ENCODE measurements at regions not wholly inside any gene's neighbourhood (a gene's known extent, or its start where the extent isn't known, plus 50 kb on each side); places are given as distances from the start of the nearest gene placed in this dataset.

DNA sequence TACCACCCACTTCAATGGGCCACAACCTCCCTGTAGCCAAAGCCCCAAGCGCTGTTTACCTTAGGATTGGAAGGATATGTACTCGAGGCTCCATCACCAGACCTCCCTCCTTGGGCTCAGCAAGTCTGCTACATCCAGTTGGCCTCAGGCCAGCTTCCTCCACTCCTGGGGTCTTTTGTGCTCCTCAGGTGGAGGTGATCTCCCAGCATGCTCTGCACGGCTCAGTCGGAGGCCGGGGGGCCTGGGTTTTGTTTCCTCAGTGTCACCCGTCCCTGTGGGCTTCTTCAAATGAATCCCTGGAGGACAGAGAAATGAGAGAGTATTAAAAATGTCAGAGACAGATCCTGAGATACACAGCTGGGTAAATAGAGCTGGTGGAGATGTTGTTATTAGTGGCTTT, 723.1 kb upstream of the TBX3 start:
- no peaks in the 10 kb centered on the region for H3K36me3 ChIP-seq (ENCODE audit: insufficient read depth, low read length)
- peaks cover 11% of the 10 kb centered on the region for H3K4me1 ChIP-seq (ENCODE audit: control insufficient read depth, insufficient read depth, low read length)
- no peaks in the 10 kb centered on the region for H3K9me3 ChIP-seq (replicated peaks; ENCODE audit: low read length)
- no peak overlapping the region for H3K4me2 ChIP-seq (ENCODE audit: low read length)
- no peaks in the 10 kb centered on the region for H3K27me3 ChIP-seq (ENCODE audit: control insufficient read depth, insufficient read depth, low read length)
- no peak overlapping the region for H3K4me3 ChIP-seq (ENCODE audit: low read length)
- no peak overlapping the region for H3K9ac ChIP-seq (ENCODE audit: low read depth, low read length)

DNA sequence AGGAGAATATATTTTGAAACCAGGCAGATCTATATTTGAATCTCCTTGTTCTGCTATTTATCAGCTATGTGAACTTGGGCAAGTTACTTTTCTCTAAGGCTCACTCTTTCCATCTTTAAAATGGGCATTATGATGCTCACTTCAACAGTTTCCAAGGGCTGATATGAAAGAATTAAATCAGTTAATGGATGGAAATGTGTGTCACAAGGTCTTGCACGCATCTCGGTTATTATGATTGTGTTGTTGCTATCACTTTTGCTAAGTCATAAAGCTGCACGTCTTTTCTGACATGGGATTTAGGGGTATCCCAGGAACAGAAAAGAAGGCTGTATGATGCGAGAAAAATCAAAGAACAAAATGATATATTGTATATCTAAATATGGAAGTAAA, 721.5 kb upstream of the TBX3 start:
- no peak overlapping the region for H3K4me3 ChIP-seq (ENCODE audit: low read length)
- peak overlapping the region; percentile 7 for H3K4me2 ChIP-seq (ENCODE audit: low read length)
- H3K9me3 ChIP-seq (replicated peaks; ENCODE audit: low read length), result no peaks in the 10 kb centered on the region
- H3K9ac ChIP-seq (ENCODE audit: low read depth, low read length), result no peak overlapping the region
- H3K27me3 ChIP-seq (ENCODE audit: control insufficient read depth, insufficient read depth, low read length), result no peaks in the 10 kb centered on the region
- H3K36me3 ChIP-seq (ENCODE audit: insufficient read depth, low read length), result no peaks in the 10 kb centered on the region
- H3K4me1 ChIP-seq (ENCODE audit: control insufficient read depth, insufficient read depth, low read length), result peaks cover 11% of the 10 kb centered on the region

DNA sequence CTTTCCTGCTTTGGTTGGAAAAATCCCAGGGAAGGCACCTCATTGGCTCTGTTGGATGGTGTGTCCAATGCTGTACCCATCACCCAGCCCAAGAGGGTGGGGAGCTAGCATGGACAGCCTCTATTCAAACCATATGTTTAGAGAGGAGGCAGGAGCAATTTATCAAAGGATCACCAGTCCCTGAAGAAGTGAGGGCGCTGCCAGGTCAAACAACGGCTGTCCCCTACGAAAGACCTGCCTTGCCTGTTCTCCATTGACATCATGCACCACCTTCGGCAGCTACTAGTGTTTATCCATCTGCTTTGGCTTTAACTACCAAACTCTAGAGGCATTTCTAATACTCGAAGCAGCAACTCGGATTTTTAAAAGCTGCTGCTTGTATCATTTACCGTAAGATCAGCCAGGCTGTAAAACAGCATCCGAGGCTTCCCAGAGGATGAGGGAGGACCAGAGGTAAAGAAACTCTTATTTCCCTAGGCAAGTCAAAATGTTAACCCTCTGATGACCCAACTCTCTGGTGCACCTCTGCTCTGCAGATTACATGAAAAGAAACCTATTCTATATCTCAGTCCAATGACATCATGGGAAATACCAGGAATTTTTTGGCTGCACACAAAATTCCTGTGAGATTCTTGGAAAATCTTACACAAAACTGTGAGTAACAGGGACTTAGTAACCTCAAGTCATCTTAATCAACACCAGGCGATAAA, 720.9 kb upstream of the TBX3 start:
- H3K4me2 ChIP-seq (ENCODE audit: low read length), result peak overlapping the region; percentile 46
- peaks cover 11% of the 10 kb centered on the region for H3K4me1 ChIP-seq (ENCODE audit: control insufficient read depth, insufficient read depth, low read length)
- no peak overlapping the region for H3K9ac ChIP-seq (ENCODE audit: low read depth, low read length)
- no peak overlapping the region for H3K4me3 ChIP-seq (ENCODE audit: low read length)
- no peaks in the 10 kb centered on the region for H3K27me3 ChIP-seq (ENCODE audit: control insufficient read depth, insufficient read depth, low read length)
- H3K36me3 ChIP-seq (ENCODE audit: insufficient read depth, low read length), result no peaks in the 10 kb centered on the region
- no peaks in the 10 kb centered on the region for H3K9me3 ChIP-seq (replicated peaks; ENCODE audit: low read length)

DNA sequence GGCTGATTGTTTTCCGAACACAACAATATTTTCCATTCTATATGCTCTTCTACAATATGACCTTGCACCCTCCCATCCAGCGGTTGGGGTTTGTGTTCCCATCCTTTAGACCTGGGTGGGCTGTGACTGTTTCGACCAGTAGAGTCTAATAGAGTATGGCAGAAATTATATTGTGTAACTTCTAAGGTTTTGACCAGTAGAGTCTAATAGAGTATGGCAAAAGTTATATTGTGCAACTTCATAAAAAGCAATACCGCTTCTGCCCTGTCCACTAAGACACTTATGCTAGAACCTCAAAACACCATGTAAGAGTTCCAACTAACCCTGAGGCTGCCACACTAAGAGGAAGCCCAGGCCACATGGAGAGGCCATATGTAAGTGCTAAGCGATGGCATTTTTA, 719.7 kb upstream of the TBX3 start:
- H3K9me3 ChIP-seq (replicated peaks; ENCODE audit: low read length), result no peaks in the 10 kb centered on the region
- H3K4me1 ChIP-seq (ENCODE audit: control insufficient read depth, insufficient read depth, low read length), result peaks cover 11% of the 10 kb centered on the region
- no peaks in the 10 kb centered on the region for H3K27me3 ChIP-seq (ENCODE audit: control insufficient read depth, insufficient read depth, low read length)
- H3K9ac ChIP-seq (ENCODE audit: low read depth, low read length), result no peak overlapping the region
- H3K36me3 ChIP-seq (ENCODE audit: insufficient read depth, low read length), result no peaks in the 10 kb centered on the region
- H3K4me2 ChIP-seq (ENCODE audit: low read length), result no peak overlapping the region
- no peak overlapping the region for H3K4me3 ChIP-seq (ENCODE audit: low read length)

DNA sequence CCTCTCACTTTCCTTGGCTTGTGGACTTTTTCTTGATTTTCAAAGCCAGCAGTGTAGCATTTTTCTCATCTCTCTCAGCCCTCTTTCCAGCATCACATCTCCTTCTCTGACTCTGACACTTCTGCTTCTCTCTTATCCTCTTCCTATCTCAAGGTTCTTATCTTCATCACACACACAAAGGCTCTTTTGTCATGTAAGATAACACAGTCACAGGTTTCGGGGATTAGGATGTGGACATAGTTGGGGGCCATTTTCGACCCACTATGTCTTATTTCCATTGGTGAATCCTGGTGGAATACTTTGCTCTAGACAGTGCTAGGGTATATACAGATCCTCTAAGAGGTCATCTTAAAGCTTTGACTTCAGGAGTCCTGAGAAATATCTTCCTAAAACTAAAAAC, 719.3 kb upstream of the TBX3 start:
- Histone ChIP-seq H3K27me3 (ENCODE audit: control insufficient read depth, insufficient read depth, low read length) (no peaks in the 10 kb centered on the region), H3K4me1 (ENCODE audit: control insufficient read depth, insufficient read depth, low read length) (peaks cover 11% of the 10 kb centered on the region), H3K36me3 (ENCODE audit: insufficient read depth, low read length) (no peaks in the 10 kb centered on the region), H3K4me3 (ENCODE audit: low read length) (no peak overlapping the region), H3K9me3 (replicated peaks; ENCODE audit: low read length) (no peaks in the 10 kb centered on the region), H3K9ac (ENCODE audit: low read depth, low read length) (no peak overlapping the region), H3K4me2 (ENCODE audit: low read length) (no peak overlapping the region)

DNA sequence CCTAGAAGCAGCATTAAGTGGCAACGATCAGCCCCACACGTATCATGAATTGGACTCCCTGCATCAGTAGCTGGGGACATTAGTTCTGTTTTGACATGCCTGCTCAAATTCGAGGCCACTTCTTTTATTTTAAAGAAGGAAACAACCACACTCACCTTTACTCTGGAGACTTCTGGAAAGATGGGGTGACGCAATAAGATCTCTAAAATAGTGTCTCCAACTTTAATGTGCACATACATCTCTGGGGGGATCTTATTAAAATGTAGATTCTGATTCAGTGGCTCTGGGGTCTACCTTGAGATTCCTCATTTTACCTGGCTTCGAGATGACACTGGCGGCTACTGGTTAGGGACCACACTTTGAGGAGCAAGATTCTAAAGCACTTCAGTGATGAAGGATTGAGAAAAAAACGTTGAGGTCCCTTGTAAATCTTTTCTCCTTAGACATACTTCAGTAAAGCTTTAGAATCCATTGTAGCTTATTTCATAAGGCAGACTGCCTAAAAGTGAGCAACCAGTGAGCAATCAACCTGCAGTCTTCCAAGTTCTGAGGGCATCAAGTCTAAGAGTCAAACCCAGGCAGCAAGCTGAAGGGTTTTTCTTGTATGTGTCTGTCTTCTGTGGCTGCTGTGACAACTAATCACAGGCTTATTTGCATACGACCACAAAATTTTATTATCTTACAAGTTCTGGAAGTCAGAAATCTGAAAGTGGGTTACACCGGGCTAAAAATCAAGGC, 718.6 kb upstream of the TBX3 start:
- Histone ChIP-seq H3K4me3 (ENCODE audit: low read length) (no peak overlapping the region), H3K36me3 (ENCODE audit: insufficient read depth, low read length) (no peaks in the 10 kb centered on the region), H3K27me3 (ENCODE audit: control insufficient read depth, insufficient read depth, low read length) (no peaks in the 10 kb centered on the region), H3K4me1 (ENCODE audit: control insufficient read depth, insufficient read depth, low read length) (peaks cover 11% of the 10 kb centered on the region), H3K9ac (ENCODE audit: low read depth, low read length) (no peak overlapping the region), H3K9me3 (replicated peaks; ENCODE audit: low read length) (no peaks in the 10 kb centered on the region), H3K4me2 (ENCODE audit: low read length) (no peak overlapping the region)

DNA sequence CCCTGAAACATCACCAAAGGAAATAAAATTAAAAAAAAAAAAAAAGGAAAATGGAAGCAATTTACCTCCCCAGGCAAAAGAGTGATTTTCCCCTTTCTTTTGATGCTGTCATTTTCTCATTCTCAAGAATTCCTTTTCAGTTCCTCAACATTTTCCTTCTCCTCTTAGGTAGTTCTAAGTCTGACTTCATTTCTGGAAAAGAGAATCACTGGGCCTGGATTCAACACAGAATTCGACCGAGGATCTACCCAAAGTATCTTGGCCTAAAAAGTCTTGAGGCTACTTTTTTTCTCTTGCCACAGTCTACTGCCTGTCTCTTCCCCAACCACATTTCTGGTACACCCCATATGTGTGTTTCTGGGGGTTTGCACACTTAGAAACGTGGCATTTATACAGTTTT, 717.8 kb upstream of the TBX3 start:
- Histone ChIP-seq H3K4me2 (ENCODE audit: low read length) (no peak overlapping the region), H3K4me3 (ENCODE audit: low read length) (no peak overlapping the region), H3K36me3 (ENCODE audit: insufficient read depth, low read length) (no peaks in the 10 kb centered on the region), H3K9ac (ENCODE audit: low read depth, low read length) (no peak overlapping the region), H3K27me3 (ENCODE audit: control insufficient read depth, insufficient read depth, low read length) (no peaks in the 10 kb centered on the region), H3K9me3 (replicated peaks; ENCODE audit: low read length) (no peaks in the 10 kb centered on the region), H3K4me1 (ENCODE audit: control insufficient read depth, insufficient read depth, low read length) (peaks cover 11% of the 10 kb centered on the region)

DNA sequence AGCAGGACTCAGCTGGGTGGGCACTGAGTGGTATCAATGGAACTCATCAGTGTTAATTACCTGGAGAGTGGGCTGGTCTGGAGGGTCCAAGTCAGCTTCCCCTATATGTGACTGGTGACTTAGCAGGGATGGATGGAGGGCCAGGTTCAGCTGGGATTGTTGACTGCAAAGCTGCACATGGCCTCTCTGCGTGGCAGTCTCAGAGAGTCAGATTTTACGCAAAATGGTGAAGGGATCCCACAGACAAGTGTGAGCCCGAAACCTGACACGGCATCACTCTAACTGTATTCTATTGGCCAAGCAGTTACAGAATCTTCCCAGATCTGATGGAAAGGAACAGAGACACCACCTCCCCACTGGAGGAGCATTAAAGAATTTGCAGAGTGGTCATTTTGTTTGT, 716.0 kb upstream of the TBX3 start:
- Histone ChIP-seq H3K4me3 (ENCODE audit: low read length) (no peak overlapping the region), H3K27me3 (ENCODE audit: control insufficient read depth, insufficient read depth, low read length) (no peaks in the 10 kb centered on the region), H3K4me1 (ENCODE audit: control insufficient read depth, insufficient read depth, low read length) (peaks cover 8% of the 10 kb centered on the region), H3K4me2 (ENCODE audit: low read length) (no peak overlapping the region), H3K36me3 (ENCODE audit: insufficient read depth, low read length) (no peaks in the 10 kb centered on the region), H3K9me3 (replicated peaks; ENCODE audit: low read length) (no peaks in the 10 kb centered on the region), H3K9ac (ENCODE audit: low read depth, low read length) (no peak overlapping the region)

DNA sequence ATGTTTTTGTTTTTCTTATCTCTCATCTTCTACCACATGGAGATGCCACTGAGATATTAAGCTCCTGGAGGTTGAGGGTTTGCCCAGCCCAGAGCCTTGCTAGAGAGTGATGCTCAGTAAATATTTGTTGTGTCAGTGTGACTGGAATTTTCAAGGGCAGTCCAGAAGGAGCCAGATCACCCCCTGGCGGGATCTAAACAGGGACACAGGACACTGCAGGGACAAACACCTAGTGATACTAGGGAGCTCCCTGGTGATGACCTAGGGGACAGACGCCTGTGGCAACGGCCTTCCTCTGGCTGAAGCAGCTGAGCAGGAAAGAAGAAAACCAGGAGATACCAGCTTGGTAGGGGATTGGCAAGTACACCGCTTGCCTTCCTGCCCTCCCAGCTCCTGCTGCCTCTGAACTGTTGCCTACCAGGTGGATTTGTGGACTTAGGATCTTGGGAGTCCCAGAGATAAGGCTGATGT, 714.4 kb upstream of the TBX3 start:
- Histone ChIP-seq H3K36me3 (ENCODE audit: insufficient read depth, low read length) (no peaks in the 10 kb centered on the region), H3K4me1 (ENCODE audit: control insufficient read depth, insufficient read depth, low read length) (peaks cover 11% of the 10 kb centered on the region), H3K9me3 (replicated peaks; ENCODE audit: low read length) (no peaks in the 10 kb centered on the region), H3K4me2 (ENCODE audit: low read length) (no peak overlapping the region), H3K9ac (ENCODE audit: low read depth, low read length) (no peak overlapping the region), H3K4me3 (ENCODE audit: low read length) (no peak overlapping the region), H3K27me3 (ENCODE audit: control insufficient read depth, insufficient read depth, low read length) (no peaks in the 10 kb centered on the region)

DNA sequence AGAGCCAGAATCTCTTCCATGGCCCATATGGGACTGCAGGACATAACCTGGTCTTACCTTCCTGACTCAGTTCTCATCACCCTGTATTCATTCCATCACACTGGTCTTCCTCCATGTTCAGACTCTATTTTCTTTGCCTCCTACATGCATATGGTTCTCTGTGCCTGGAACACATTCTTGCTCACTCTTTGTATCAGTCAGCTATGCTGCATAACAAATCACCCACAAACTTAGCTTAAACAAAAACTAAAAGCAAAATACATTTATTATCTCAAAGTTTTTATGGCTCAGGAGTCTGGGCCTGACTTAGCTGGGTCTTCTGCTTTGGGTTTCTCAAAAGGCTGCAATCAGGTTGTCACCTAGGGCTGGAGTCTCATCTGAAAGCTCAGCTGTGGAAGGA, 712.6 kb upstream of the TBX3 start:
- Histone ChIP-seq H3K4me3 (ENCODE audit: low read length) (no peak overlapping the region), H3K27me3 (ENCODE audit: control insufficient read depth, insufficient read depth, low read length) (no peaks in the 10 kb centered on the region), H3K4me2 (ENCODE audit: low read length) (no peak overlapping the region), H3K36me3 (ENCODE audit: insufficient read depth, low read length) (no peaks in the 10 kb centered on the region), H3K9me3 (replicated peaks; ENCODE audit: low read length) (no peaks in the 10 kb centered on the region), H3K9ac (ENCODE audit: low read depth, low read length) (no peak overlapping the region), H3K4me1 (ENCODE audit: control insufficient read depth, insufficient read depth, low read length) (peaks cover 11% of the 10 kb centered on the region)

DNA sequence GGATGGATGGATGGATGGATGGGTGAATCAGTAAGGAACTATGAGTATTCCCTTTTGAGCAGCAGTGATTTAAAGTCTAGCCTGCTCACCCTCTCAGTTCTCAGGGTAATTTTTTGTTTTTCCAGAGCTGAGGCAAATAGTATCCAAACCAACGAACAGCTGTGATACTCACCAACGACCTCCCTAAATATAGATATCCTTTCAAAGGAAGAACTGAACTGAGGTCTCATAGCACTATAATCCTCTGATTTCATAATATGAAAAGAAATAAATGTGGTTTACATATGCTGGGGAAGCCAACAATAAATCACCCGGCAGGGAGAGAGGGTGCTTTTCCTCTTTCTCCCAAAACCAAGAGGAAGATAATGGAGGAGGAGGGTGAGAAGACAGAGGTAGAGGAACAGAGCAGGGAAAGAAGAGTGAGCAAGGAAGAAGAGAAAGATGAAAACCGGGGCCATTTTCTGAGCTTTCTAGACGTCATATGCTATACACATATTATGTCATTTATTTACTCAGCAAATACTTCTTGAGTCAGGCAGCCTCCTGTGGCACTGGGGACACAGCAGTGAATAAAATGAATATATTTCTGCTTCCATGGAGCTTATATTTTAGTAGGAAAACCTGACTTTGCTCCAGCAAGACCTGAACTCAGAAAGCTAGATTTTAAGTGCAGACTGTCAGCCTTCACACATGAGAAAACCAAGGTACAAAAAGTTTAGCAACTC, 710.7 kb upstream of the TBX3 start:
- Histone ChIP-seq H3K9me3 (replicated peaks; ENCODE audit: low read length) (no peaks in the 10 kb centered on the region), H3K4me3 (ENCODE audit: low read length) (no peak overlapping the region), H3K9ac (ENCODE audit: low read depth, low read length) (peak overlapping the region; percentile 6), H3K36me3 (ENCODE audit: insufficient read depth, low read length) (no peaks in the 10 kb centered on the region), H3K4me1 (ENCODE audit: control insufficient read depth, insufficient read depth, low read length) (peaks cover 11% of the 10 kb centered on the region), H3K4me2 (ENCODE audit: low read length) (no peak overlapping the region), H3K27me3 (ENCODE audit: control insufficient read depth, insufficient read depth, low read length) (no peaks in the 10 kb centered on the region)

Measured in skeletal muscle satellite cell (primary cell).